ENCODE measurements at regions not wholly inside any gene's neighbourhood (a gene's known extent, or its start where the extent isn't known, plus 50 kb on each side); places are given as distances from the start of the nearest gene placed in this dataset.

DNA sequence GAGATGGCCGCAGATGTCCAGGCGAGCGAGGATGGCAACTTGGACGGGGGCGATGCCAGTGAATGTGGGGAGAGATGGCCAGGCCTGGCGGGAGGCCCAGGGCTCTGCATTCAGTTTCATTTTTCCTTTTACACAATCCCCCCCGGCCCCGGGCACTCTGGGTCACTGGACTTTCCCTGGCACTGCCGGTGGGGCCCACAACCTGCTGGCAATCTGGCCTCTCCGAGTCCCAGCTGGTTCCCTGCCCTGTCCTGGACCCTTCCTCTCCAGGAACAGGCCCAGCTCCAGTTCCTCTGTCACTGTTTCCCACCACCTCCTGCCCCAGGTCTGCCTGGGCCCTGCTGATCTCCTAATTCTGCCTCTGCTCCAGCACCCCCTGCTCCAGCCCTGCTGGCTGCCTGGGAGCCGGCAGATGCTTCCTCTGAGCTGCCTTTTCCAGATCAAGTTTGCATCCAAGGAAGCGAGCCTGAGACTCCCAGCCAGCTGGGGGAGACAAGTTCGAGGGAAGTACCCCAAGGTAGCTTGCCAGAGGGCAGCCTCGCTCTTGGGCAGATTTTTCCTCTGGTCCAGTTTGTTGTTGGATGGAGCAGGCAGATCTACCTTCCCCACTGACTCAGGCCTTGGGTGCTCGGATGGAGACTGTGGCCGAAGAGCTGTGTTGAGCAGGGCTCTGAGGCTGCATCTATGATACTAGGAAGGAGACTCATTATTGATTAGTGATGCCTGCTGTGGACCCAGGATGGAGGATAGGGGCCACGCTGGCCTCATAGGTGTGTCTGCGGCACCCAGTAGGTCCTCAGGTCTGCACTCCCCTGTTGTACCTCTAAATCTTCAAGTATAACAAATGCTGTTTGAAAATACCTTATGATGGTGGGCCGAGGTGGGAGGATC, 83.2 kb downstream of the CEBPB start (continued):
- no peak for TF ChIP-seq AFF4 (CRISPR knock-in tag; IDR thresholded peaks at IDR 0.05; ENCODE audit: borderline replicate concordance)
- 0 out of 2 replicates have a peak, but pooled peaks have one; percentile 35 for TF ChIP-seq GABPB1 (CRISPR knock-in tag; IDR thresholded peaks at IDR 0.05)
- no peak for TF ChIP-seq NR3C1 (CRISPR knock-in tag; conservative IDR thresholded peaks at IDR 0.05; ENCODE audit: low read depth)
- TF ChIP-seq E2F4 (CRISPR knock-in tag; IDR thresholded peaks at IDR 0.05; ENCODE audit: borderline replicate concordance, low read depth): no peak
- TF ChIP-seq TEAD1 (CRISPR knock-in tag; IDR thresholded peaks at IDR 0.05): no peak

- Mint-ChIP-seq H3K4me3 (no peak overlapping the region), H3K27ac (no peak overlapping the region), H3K27me3 (ENCODE audit: low read depth) (no peaks in the 10 kb centered on the region), H3K4me1 (no peaks in the 10 kb centered on the region), H3K36me3 (no peaks in the 10 kb centered on the region), H3K9me3 (no peaks in the 10 kb centered on the region)
- ATAC-seq (no peak), DNase-seq (ENCODE audit: low spot score) (no peak)
- CTCF ChIA-PET: interaction anchor here (0.7 to 1.8 kb wide), 3 partner anchors 7 to 96 kb away, joined by 3 to 5 read pairs (median 5); no protein-coding TSS in a partner anchor
- TF ChIP-seq ZMAT4 (CRISPR knock-in tag; IDR thresholded peaks at IDR 0.05): no peak
- TF ChIP-seq GABPB1 (CRISPR knock-in tag; IDR thresholded peaks at IDR 0.05): peak; percentile 82
- TF ChIP-seq SMAD3 (CRISPR knock-in tag; IDR thresholded peaks at IDR 0.05; ENCODE audit: borderline replicate concordance): no peak
- TF ChIP-seq, protein P1, sequence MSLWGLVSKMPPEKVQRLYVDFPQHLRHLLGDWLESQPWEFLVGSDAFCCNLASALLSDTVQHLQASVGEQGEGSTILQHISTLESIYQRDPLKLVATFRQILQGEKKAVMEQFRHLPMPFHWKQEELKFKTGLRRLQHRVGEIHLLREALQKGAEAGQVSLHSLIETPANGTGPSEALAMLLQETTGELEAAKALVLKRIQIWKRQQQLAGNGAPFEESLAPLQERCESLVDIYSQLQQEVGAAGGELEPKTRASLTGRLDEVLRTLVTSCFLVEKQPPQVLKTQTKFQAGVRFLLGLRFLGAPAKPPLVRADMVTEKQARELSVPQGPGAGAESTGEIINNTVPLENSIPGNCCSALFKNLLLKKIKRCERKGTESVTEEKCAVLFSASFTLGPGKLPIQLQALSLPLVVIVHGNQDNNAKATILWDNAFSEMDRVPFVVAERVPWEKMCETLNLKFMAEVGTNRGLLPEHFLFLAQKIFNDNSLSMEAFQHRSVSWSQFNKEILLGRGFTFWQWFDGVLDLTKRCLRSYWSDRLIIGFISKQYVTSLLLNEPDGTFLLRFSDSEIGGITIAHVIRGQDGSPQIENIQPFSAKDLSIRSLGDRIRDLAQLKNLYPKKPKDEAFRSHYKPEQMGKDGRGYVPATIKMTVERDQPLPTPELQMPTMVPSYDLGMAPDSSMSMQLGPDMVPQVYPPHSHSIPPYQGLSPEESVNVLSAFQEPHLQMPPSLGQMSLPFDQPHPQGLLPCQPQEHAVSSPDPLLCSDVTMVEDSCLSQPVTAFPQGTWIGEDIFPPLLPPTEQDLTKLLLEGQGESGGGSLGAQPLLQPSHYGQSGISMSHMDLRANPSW (CRISPR knock-in tag; conservative IDR thresholded peaks at IDR 0.05; ENCODE audit: low read depth): no peak
- TF ChIP-seq SP1 (CRISPR knock-in tag; conservative IDR thresholded peaks at IDR 0.05): no peak
- no peak for TF ChIP-seq E2F4 (CRISPR knock-in tag; IDR thresholded peaks at IDR 0.05; ENCODE audit: borderline replicate concordance, low read depth)
- no peak for TF ChIP-seq GTF2I (CRISPR knock-in tag; conservative IDR thresholded peaks at IDR 0.05)
- POLR2A ChIA-PET: no interaction called here
These were observed 84.2 kb downstream of the CEBPB start for GRCh38 chr20:50274570-50275430.

All from WTC11 (cell line).